Nephron progenitor cell (in vitro differentiated cells): ENCODE measurements at regions not wholly inside any gene's neighbourhood (a gene's known extent, or its start where the extent isn't known, plus 50 kb on each side); places are given as distances from the start of the nearest gene placed in this dataset.

Source experiments
- DNase-seq: peaks from one replicate; pipeline ENCODE4 v3.0.0; 2021
- H3K27ac Mint-ChIP-seq: 2 replicates; pipeline ENCODE4 v1.8.0; 2021; ENCODE audit warnings: mild to moderate bottlenecking, moderate library complexity, mixed read lengths
- H3K27me3 Mint-ChIP-seq: 2 replicates; pipeline ENCODE4 v1.8.0; 2021; ENCODE audit warnings: mild to moderate bottlenecking, low read depth, mixed read lengths; ENCODE audit not compliant: poor library complexity
- H3K36me3 Mint-ChIP-seq: 2 replicates; pipeline ENCODE4 v1.8.0; 2021; ENCODE audit warnings: low read depth, mixed read lengths
- H3K4me1 Mint-ChIP-seq: 2 replicates; pipeline ENCODE4 v1.8.0; 2021; ENCODE audit warnings: mixed read lengths
- H3K4me3 Mint-ChIP-seq: 2 replicates; pipeline ENCODE4 v1.8.0; 2021; ENCODE audit warnings: mild to moderate bottlenecking, moderate library complexity, mixed read lengths
- H3K9me3 Mint-ChIP-seq: 2 replicates; pipeline ENCODE4 v1.8.0; 2021; ENCODE audit warnings: mild to moderate bottlenecking, moderate library complexity, mixed read lengths
- CTCF ChIP-seq: fragments of 200-600 bp; sonication (generic); IDR thresholded peaks from 2 replicates; pipeline ENCODE4 v1.5.0; 2021; ENCODE audit warnings: antibody characterized with exemption

DNA sequence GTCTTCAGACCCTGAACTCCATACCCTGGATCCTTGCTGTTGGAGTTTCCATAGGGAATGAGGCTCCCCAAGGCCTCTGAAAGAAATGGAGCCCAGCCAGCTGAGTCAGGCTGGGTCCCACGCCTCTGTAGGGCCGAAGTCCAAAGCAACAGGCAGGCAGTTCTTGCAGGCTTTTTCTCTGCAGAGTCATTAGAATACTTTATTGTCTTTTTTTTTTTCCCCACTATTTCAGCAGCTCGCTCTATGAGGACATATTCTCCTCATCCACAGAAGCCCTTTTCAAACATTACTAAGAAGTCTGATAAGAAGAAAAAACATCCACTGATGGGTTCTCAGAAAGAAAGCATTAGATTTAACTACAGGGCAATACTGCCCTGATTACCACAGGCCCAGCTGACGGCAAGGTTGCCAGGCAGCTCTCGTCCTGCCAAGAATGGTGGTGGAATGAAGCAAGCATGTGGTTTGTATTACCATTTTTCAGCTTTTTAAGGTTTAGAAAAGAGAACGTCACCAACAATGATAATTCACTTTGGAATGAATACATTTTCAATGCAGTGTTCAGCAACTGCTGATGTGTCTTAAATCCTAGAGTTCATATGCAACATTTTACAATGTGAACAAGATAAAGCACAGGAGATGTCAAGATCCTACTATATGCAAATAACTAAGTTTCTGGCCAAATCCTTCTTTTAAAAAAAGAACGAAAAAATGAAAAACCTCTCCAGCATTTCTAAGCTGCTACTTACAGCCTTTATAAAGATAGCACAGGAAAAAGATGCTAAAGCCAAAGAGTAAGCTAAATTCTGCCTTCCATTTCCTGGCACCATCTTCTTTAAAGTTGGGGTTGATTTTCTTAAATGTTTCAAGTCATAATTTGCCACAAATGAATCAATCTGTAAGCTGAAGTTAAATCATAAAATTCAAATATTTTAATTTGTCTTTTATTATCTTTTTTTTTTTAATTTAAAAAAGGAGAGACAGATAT lies 223.6 kb upstream of the CITED2 start:
- H3K27ac Mint-ChIP-seq, result peak overlapping the region; percentile 77
- H3K4me1 Mint-ChIP-seq, result peaks cover 30% of the 10 kb centered on the region
- H3K9me3 Mint-ChIP-seq, result no peaks in the 10 kb centered on the region
- H3K27me3 Mint-ChIP-seq, result peaks cover 6% of the 10 kb centered on the region
- no peak overlapping the region for H3K4me3 Mint-ChIP-seq
- no peak for DNase-seq
- TF ChIP-seq CTCF, result no peak
- H3K36me3 Mint-ChIP-seq, result no peaks in the 10 kb centered on the region

- H3K4me3 Mint-ChIP-seq, result no peak overlapping the region
- no peaks in the 10 kb centered on the region for H3K36me3 Mint-ChIP-seq
- H3K27me3 Mint-ChIP-seq, result peaks cover 6% of the 10 kb centered on the region
- peaks cover 30% of the 10 kb centered on the region for H3K4me1 Mint-ChIP-seq
- no peak for TF ChIP-seq CTCF
- H3K9me3 Mint-ChIP-seq, result no peaks in the 10 kb centered on the region
- DNase-seq, result no peak
- H3K27ac Mint-ChIP-seq, result peak overlapping the region; percentile 77
Observed at GRCh38 chr6:139597087-139597763, 222.8 kb upstream of the CITED2 start.

- Mint-ChIP-seq H3K27me3 (peaks cover 6% of the 10 kb centered on the region), H3K9me3 (no peaks in the 10 kb centered on the region), H3K27ac (no peak overlapping the region), H3K4me3 (no peak overlapping the region), H3K36me3 (no peaks in the 10 kb centered on the region), H3K4me1 (peaks cover 44% of the 10 kb centered on the region)
- no peak for DNase-seq
- TF ChIP-seq CTCF, result no peak
Observed at GRCh38 chr6:139595183-139595582, 220.7 kb upstream of the CITED2 start.

- TF ChIP-seq CTCF, result no peak
- Mint-ChIP-seq H3K27me3 (peaks cover 6% of the 10 kb centered on the region), H3K36me3 (no peaks in the 10 kb centered on the region), H3K4me3 (no peak overlapping the region), H3K9me3 (no peaks in the 10 kb centered on the region), H3K4me1 (peaks cover 50% of the 10 kb centered on the region), H3K27ac (peak overlapping the region; percentile 49)
- no peak for DNase-seq
Observed at GRCh38 chr6:139594333-139594965, 220.0 kb upstream of the CITED2 start.

- Mint-ChIP-seq H3K27ac (no peak overlapping the region), H3K4me3 (no peak overlapping the region), H3K4me1 (peaks cover 62% of the 10 kb centered on the region), H3K27me3 (peaks cover 6% of the 10 kb centered on the region), H3K36me3 (no peaks in the 10 kb centered on the region), H3K9me3 (no peaks in the 10 kb centered on the region)
- no peak for DNase-seq
- TF ChIP-seq CTCF, result no peak
Observed at GRCh38 chr6:139593081-139593480, 218.6 kb upstream of the CITED2 start.
